HG03460 (cell line): ENCODE measurements at regions not wholly inside any gene's neighbourhood (a gene's known extent, or its start where the extent isn't known, plus 50 kb on each side); places are given as distances from the start of the nearest gene placed in this dataset.

Source experiments
- ATAC-seq: cut with Tn5 transposase; IDR thresholded peaks from one replicate; pipeline ENCODE4 v1.9.1; 2021; ENCODE audit not compliant: unreplicated experiment

DNA sequence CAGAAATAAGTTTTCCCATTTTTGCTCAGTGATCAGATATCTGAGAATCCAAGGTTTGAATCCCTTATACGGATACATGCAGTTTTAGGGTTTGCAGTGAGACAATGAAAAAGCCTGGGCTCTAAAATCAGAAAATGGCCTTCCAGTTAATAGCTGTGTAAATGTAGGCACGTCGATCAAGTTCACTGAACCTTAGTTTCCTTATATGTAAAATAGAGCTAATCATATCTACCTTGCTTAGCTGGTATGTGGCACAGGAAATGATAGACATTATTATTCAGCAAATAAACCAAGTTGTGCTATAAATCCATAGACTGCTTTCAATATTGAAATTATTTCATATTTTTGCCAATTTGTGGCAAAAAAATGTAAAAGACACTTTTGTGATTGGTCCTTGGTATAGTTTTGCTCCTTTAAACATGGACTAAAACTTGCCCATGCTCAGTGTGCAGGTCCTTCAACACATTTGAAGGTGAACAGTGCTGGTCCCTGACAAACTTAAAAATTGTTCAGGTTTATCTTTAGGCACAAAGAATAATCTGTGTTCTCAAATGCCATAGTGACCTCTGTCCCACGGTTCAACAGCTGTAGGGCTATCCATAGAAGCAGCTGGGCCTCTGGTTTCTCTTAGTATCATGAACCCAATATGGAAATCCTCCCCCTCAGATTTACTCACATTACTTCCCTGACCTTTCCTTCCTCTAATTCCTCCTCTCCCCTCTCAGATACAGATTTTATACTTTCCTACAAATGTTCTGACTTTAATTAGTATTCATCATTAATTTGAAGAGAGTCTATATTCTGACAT is 51.0 kb downstream of the CCDC54 start:
- no peak for ATAC-seq

DNA sequence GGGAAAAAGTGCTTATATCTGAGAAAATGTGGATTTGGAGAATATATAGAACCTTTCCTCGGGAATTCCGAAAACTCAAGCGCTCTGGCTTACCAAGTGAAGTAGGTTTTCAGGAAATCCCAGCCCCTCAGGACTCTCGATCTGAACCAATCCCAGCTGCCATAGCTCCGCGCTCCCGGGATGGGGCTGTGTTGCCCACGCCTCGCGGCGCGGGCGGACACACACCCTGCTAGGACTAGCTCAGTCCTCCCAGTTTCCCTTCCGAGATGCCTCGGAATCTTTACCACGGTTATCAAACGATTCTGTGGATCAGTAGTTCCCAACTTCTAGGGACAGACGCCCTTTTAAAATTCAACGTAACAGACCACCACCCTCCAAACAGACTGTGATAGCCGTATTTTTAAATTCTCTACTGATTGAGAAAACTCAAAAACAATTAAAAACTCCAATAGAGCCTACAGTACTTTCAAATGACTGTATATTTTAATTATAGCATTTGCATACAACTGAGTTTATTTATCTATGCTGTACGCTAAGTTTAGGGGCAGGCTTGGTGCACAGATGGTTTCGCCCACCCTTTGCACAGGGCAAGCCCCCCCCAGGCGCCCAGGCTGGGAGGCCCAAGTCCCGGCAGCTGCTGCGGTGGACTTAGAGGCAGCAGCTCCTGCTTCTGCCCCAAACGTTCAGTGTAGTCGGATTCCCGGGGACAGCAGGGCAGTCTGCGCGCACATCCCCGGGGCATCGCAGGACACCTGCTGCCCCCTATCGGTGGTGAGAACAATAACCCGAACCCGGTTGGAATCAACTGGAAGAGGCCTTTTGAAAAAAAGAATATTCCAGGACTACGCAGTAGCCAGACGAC is 52.3 kb downstream of the CCDC54 start:
- peak; percentile 58 for ATAC-seq

DNA sequence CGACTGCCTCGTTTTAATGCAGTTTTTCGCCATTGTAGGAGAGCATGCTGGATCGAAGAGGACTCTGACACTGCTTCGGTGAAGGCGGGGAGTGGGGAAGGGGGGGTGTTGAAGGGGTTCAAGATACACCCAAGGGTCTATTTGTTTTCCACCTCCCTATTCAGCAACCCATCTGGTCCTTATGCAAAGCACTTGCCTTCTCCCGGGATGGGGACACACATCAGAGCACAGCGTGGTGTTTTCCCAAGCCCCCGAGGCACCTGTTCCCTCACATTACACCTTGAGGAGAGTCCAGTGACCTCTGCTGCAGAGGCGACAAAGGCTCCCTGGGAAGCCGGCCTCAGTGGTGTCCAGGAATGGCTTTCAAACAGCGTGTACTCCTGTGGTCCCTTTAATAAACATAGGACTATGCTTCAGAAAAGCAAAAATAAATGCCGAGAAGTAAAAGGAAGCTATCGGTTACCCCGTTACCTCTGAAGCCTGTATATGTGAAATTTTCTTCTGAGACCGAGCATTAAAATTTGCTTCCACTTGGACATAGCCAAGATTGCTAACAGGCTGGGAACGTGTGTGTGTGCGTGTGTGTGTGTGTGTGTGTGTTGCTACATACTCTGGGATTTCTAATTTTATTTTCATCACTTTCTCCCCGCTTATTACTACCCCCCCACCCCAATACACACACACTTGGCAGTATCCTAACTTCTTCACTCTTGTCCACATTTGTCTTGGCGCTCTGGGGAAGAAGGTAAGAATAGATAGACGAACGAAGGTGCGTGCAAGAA is 53.2 kb downstream of the CCDC54 start:
- no peak for ATAC-seq

DNA sequence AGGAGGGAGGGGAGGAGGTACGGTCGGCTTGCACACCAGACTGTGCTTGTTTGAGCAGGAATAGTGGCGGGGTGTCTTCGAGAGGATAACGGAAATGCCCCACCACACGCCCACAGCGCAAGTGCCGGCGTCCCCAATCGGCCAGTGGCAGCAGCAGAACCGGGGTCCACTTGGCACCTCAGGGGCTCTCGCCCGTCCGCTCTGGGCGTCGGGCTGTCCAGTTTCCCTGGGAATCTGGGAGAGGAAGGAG is 53.7 kb downstream of the CCDC54 start:
- ATAC-seq = peak; percentile 30

DNA sequence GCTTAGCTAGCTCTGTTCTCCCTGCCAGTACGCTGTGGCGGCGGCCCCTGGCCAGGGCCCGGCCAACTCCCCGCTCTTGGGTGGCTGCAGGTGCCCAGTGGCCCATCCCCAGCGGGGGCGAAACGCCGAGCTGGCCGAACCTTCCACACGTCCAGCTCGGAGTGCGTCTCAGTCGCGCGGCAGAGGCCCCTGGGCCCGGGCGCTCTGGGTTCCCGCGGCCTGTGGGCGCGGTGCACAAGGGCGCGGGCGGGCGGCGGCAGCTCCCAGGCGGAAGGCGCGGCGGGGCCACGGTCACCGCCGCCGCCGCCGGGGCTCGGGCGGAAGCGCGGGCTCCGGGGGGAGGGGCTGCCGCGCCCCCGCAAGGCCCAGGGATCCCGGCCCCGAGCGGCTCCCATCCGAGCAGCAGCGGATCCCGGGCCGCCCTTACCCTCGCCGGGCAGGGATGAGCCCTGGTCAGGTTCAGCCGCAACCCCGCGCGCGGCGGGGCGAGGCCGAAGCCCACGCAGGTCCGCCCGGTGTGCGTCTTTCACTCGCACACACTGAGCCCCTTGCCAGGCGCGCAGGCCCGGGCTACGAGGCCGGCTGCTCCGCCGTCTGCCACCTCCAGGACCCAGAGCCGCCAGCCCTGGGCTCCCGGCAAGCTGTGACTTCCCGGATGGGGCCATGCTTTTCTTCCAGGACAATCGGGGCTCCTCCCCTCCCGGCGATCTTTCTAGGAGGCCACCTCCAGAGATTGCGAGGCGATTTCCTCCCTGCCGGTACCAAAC is 54.2 kb downstream of the CCDC54 start:
- ATAC-seq = peak; percentile 57

DNA sequence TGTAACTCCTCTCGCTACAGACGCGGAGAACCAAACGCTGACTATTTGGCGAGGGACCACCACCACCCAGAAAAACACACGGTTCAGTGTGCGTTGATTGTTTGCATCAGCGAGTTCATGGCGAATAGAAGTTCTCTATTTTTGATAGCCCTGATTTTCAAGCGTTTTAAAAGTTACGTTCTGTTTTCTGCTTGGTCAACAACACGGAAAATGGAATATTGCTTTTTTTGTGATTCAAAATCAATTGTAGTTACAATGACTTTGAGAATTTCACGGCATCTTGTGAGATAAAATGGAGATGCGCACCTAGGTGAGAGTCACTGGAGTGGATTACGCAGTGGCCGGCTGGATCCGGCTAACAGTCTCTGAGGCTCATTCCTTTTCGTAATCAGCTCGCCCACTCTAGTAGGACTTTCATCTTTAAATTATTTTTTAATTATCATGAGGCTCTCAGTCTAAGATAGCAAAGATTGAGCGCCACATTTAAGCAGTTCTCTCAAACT is 54.8 kb downstream of the CCDC54 start:
- no peak for ATAC-seq

DNA sequence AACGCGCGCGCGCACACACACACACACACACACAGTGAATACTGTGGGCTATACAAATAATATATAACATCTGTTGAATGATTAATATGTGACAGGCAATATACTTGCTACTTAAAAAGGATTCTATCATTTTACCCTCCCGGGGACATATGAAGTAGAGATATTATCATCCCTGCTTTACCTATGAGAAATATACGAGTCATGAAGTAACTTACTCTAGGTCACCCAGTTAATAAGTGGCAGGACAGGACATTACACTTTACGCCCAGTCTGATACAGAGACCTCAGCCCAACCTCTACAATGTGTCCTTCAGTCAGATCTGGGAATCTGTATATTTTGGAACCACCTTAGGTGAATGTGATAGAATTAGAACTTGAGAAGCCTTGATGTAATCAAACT is 55.4 kb downstream of the CCDC54 start:
- no peak for ATAC-seq

DNA sequence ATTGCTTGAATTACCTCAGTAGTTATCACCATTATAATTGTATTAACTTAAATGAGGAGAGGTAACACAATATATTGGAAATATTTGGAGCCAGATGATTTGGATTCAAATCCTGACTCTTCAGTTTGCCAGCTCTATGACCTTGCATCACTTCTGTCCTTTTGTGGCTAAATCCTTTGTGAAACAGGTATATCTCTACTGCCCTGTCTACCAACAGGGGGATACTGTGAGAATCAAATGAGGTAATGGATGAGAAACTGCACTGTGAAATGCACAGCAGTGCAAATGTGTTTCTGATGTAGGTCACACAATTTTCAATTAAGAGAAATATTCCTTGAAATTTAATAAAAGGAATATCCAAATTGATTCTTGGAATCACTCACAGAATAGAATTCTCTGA is 58.8 kb downstream of the CCDC54 start:
- ATAC-seq = no peak

DNA sequence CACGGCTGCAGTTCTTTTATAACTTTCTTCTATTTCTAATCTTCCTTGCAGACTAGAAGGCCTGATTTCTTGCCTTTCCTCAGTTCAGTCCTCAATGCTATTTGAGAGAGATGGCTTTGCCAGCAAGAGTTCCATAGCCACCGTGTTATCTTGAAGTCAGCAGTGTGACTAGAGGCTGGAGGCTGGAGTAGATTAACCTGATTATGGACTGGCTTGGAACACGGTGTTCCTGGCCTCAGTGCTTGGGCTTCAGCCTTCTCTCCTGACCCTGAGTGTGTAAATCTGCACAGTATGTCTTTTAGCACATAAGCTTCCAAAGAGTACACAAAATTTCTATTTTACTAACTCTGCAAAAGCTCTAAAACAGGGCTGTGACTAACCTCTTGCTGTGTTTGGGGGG is 61.4 kb downstream of the CCDC54 start:
- ATAC-seq = no peak

DNA sequence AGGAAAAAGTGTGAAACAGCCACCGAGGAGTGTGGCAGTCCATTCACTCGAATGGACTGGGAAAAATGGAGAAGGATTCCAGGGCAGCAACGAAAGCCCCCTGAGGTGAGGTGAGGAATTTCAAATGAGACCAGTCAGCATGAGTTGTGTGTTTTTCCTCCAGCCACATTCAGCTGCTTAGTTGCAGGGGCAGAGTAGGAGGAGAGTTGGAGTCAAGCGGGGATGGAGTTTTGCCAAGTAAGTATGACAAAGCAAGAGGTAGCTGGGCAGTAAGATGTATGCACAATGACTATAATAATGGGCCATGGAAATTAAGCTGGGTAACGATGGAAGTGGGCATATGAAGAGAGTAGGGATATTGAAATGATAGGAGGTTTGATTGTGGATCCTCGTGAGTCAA is 64.4 kb downstream of the CCDC54 start:
- no peak for ATAC-seq

DNA sequence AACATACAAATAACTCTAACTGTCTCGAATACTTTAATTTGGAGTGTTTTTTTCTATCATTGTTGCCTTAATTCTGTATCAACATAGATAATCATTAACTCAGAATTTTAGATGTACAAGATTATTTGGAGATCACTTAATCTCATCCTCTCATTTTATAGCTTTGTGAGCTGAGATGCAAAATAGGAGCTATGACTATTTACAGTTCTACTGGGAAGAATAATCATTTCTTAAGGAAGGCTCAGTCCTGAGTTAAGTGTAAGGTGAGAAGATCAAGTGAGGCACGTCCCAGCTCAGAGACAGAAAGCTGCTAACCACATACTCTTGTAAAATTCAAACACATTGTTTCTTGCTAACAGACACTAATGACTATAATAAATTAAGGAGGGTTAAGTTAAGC is 66.2 kb downstream of the CCDC54 start:
- ATAC-seq = no peak

DNA sequence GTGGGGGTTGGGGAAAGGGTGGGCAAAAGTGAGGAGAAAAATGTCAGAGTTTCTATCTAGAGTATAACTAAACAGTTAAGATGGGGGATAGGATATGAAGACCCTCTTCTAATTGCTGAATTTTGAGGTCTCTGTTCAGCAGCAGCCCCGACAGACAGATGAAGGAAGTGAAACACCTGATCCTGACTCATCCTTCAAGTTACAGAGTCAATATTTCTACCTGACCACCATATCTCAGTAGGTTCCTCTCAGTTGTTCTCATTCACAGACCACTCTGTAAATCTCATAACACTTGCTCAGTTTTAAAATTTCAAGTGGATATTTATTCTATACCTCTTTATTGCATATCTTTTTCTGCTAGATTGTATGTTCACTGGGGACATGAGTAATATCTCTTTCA is 69.5 kb downstream of the CCDC54 start:
- no peak for ATAC-seq

DNA sequence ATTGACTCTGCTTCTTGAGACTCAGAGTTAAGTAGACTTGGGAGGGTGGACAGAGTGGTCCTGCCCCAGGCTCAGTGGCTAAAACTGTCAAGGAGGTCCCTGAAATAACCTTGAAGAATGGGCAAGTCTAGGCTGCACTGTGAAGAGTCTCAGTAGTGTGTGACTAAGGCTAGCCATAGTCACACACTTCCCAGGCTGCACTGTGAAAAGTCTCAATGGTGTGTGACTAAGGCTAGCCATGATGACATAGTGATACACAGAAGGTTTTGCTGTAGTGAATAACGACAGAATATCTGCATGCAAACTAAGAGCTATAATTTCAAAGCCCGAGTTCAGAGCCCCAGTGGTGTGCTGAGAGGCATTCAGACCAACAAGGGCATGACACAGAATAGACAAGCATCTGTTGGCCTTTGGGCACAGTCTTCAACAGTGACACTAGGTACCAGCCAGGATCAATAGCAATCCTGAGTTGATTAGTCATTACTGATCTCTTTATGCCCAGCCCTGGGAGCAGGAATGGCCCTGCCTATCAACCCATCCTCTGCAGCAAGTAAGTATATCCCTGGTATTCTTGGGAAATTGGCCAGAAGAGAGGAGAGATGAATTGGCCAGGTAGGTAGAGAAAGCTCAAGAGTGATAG is 72.4 kb upstream of the BBX start:
- no peak for ATAC-seq

DNA sequence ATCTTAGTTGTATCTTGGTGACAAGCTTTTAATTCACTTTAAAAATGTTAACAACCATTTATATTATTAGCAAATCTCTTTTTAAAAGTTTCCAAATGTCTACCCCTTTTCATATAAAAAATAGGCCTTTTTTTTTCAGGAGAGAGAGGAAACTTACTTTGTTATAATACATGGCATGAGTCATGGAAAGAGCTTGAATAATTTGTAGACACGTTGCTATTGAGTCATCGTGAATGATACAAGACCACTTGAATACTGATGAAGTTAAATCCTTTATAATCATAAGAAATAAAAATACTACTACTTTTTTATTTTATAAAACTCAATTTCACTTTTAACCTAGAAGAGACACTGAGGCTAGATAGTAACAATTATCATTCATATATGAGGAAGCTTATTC is 70.3 kb upstream of the BBX start:
- no peak for ATAC-seq

DNA sequence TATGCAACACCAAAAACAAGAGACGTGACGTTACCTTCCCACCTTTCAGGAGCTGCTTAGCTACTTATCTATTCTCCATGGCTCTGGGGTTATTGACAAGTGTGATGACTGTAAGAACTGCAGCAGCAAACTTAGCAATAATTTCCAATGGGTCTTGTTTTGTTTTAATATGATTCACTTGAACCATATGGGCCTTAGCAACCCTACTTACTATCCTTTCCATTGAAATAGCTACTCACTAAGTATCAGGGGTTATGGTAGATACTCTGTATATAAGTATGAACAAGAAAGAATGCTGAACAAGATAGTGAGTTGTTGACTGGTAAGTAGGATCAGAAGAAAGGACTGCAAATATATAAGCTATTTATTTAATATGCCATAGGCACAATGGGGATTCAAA is 69.3 kb upstream of the BBX start:
- no peak for ATAC-seq

DNA sequence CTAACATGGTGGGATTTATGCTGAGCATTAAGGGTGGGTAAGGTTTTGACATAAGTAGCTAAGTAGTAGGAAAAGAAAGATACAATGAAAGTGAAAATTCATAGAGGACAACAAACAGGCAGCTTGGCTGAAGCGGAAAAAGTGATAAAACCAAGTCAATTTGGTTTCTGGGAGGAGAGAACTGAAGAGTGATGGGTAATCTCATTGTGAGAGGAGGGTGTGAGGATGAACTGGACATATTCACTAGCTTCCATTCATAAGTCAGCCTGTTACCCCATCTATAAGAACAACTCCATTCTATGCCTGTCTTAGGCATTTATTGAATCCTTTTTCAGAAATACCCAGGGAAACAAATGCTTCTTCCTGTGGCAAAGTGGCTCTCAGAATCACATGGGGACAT is 67.1 kb upstream of the BBX start:
- ATAC-seq = no peak

DNA sequence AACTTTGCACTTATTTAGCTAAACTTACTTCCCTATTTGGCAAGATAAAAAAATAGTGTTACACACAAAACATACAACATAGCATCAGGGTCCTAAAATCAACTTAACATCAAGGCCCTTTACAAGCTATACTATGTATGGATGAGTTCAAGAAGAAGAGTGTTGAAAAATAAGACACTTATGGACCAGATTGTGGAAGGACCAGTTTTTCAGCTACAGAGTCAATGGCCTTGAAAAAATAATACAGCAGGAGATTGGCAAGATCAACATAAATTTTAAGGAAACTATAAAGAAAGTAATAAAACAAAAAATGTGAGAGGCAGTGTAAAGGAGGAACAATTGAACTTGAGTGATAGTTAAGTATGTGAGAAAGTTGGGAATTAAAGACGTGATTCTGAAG is 66.3 kb upstream of the BBX start:
- ATAC-seq = no peak

DNA sequence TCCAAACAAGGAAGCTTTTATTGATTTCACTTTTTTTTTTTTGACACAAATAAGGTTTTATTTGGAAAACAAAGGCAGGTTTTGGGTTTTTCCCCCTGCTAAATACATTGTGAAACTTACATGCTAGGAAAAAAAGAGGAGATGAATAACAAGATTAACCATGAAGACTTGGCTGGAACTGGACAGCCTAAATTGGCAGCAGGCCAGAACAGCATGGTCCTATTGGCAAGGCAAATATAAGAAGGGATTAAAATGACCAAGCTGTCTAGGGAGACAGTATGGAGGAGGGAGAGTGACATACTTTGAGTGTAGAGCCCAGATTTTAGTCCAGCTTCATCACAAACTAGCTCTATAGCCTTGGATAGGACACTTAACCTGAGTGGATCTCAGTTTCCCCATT is 63.9 kb upstream of the BBX start:
- ATAC-seq = no peak

DNA sequence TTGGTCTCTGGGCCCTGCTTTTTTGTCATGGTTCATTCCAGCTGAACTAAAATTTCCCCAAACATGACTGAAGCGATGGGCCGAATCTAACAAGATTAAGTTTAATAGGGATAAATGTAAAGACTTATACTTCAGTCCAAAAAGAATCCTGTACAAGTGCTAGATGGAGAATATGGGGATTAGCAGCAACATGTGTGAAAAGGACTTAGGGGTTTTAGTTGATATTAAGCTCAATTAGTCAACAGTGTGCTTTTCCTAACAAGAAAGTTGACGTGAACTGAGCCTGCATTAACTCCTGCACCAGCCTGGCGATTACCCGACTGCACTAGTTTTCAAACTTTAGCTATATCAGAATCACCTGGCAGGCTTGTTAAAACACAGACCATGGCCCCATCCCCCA is 61.0 kb upstream of the BBX start:
- no peak for ATAC-seq

DNA sequence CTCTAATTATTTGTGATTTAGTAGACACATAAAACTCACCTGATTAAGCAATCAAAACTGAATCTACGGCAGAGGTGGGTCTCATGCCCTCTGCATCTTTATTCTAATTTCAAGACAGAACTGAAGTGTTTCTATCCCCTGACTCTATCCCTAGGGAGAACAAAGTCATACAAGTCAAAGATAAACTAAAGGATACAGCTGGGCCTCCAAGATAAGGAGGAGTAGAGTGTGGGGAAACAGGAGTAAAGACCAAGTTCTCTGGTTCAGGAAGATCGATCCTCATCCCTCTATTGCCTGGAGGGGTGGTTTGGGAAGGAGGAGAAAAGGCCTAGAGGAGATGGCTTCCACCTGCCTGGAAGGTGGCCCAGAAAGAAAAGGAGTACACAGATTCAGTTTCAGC is 58.7 kb upstream of the BBX start:
- no peak for ATAC-seq
